Panc1 (cell line): ENCODE measurements at regions not wholly inside any gene's neighbourhood (a gene's known extent, or its start where the extent isn't known, plus 50 kb on each side); places are given as distances from the start of the nearest gene placed in this dataset.

ENCODE experiments used
- ATAC-seq: fragments of 200-7000 bp; cut with Tn5 transposase; 2 replicates; pipeline ENCODE4 v1.9.1; 2020; ENCODE audit warnings: mild to moderate bottlenecking, moderate library complexity
- BruUV-seq: library from RNA; stranded (reverse); fragments of 400-500 nt; replicated peaks from 2 replicates; lab custom pipeline; 2021; lab: Mats Ljungman, UMichigan
- CTCF ChIA-PET: fragments of 300-600 bp; sonication (Branson Sonifier 250); formaldehyde crosslinking; loops from one replicate; lab custom pipeline; 2022; ENCODE audit warnings: antibody characterized with exemption; lab: Charles Lee
- POLR2A ChIA-PET: fragments of 300-600 bp; sonication (Branson Sonifier 250); formaldehyde crosslinking; loops from one replicate; lab custom pipeline; 2022; ENCODE audit warnings: antibody characterized with exemption; lab: Charles Lee
- DNase-seq: peaks from one replicate; pipeline ENCODE4 v3.0.0-alpha.2; 2010; ENCODE audit warnings: low read depth, low spot score
- H3K27ac ChIP-seq: 2 replicates; pipeline ENCODE4 v1.5.1; 2011; ENCODE audit warnings: mild to moderate bottlenecking, low read length, inconsistent platforms
- H3K27me3 ChIP-seq: fragments of 200-500 bp; sonication (Bioruptor generic); 2 replicates; pipeline ENCODE4 v1.6.0; 2014; ENCODE audit warnings: low read length, inconsistent platforms; ENCODE audit not compliant: control insufficient read depth, insufficient read depth
- H3K36me3 ChIP-seq: fragments of 200-500 bp; sonication (Bioruptor generic); 2 replicates; pipeline ENCODE4 v1.5.1; 2014; ENCODE audit warnings: inconsistent platforms, mild to moderate bottlenecking, low read length, moderate library complexity; ENCODE audit not compliant: control insufficient read depth, insufficient read depth
- H3K4me1 ChIP-seq: 2 replicates; pipeline ENCODE4 v1.5.1; 2011; ENCODE audit warnings: inconsistent platforms, mild to moderate bottlenecking, low read length, moderate library complexity; ENCODE audit not compliant: control insufficient read depth, insufficient read depth
- H3K4me3 ChIP-seq, 2 experiments: 2 replicates each; pipeline ENCODE4 v1.5.1; 2011 to 2012; ENCODE audit warnings: low read depth in 2 of 2, low read length in 2 of 2, mild to moderate bottlenecking in 2 of 2, inconsistent platforms in 1 of 2, moderate library complexity in 1 of 2
- H3K9me3 ChIP-seq: fragments of 200-500 bp; sonication (Bioruptor generic); 2 replicates; pipeline ENCODE4 v1.5.1; 2014; ENCODE audit warnings: low read depth, mild to moderate bottlenecking, inconsistent platforms, low read length, moderate library complexity; ENCODE audit not compliant: control insufficient read depth, insufficient read depth
- CTCF ChIP-seq: fragments of 450-650 bp; IDR thresholded peaks from 2 replicates; pipeline ENCODE4 v1.5.1; 2017; ENCODE audit warnings: mild to moderate bottlenecking
- POLR2AphosphoS5 ChIP-seq: IDR thresholded peaks from 2 replicates; pipeline ENCODE4 v1.6.1; 2012; ENCODE audit warnings: mild to moderate bottlenecking, low read depth, low read length, moderate library complexity
- REST ChIP-seq, 2 experiments: IDR thresholded peaks; 2 replicates each; pipeline ENCODE4 v1.6.1; 2011 to 2012; ENCODE audit warnings: low read depth in 2 of 2, control low read depth in 1 of 2, low read length in 1 of 2, mild to moderate bottlenecking in 1 of 2, moderate library complexity in 1 of 2; ENCODE audit not compliant: insufficient read depth in 1 of 2
- SIN3A ChIP-seq: IDR thresholded peaks from 2 replicates; pipeline ENCODE4 v1.6.1; 2012; ENCODE audit warnings: low read depth, mild to moderate bottlenecking, low read length, moderate library complexity, borderline replicate concordance; ENCODE audit not compliant: insufficient read depth
- TCF7L2 ChIP-seq: IDR thresholded peaks from 2 replicates; pipeline ENCODE4 v1.6.1; 2011; ENCODE audit warnings: mild to moderate bottlenecking, low read depth, low read length, inconsistent platforms
- in situ Hi-C: cut with HindIII; loops from 2 replicates; pipeline ENCODE4 v1.10.0; 2016; ENCODE audit warnings: low sequenced_read_pairs, low pct_unique_long_range_greater_than_20kb
- intact Hi-C: fragments of 100-400 bp; cut with micrococcal nuclease; formaldehyde crosslinking; loops from one replicate; pipeline ENCODE4 v1.10.0; 2022; ENCODE audit not compliant: unreplicated experiment

- intact Hi-C loops (no loop called here), in situ Hi-C loops (no loop called here)
- Histone ChIP-seq H3K27ac (no peak overlapping the region), H3K27me3 (no peaks in the 10 kb centered on the region), H3K9me3 (no peaks in the 10 kb centered on the region), H3K36me3 (no peaks in the 10 kb centered on the region), H3K4me1 (peaks cover 18% of the 10 kb centered on the region), H3K4me3 (no peak overlapping the region)
- CTCF ChIA-PET = interaction anchor here (0.6 kb wide), 1 partner anchor 231 kb away, joined by 4 read pairs; no protein-coding TSS in a partner anchor
- no TSS peak for BruUV-seq
- POLR2A ChIA-PET = no interaction called here
- no peak for TF ChIP-seq REST (IDR thresholded peaks at IDR 0.05; ENCODE audit: insufficient read depth in 1 of 2, low read depth in 2 of 2, low read length in 1 of 2)
- TF ChIP-seq POLR2AphosphoS5 = no peak
- TF ChIP-seq CTCF = no peak
- no peak for TF ChIP-seq SIN3A
- TF ChIP-seq TCF7L2 = no peak
- no peak for DNase-seq
- no peak for ATAC-seq
Measured at GRCh38 chr2:240376739-240377138, 58.7 kb upstream of the GPC1 start.

GRCh38 chr2:240377366-240377765 is 58.1 kb upstream of the GPC1 start:
- no peak for DNase-seq
- TF ChIP-seq CTCF (no peak), POLR2AphosphoS5 (no peak), REST (IDR thresholded peaks at IDR 0.05; ENCODE audit: insufficient read depth in 1 of 2, low read depth in 2 of 2, low read length in 1 of 2) (no peak), TCF7L2 (no peak)
- Histone ChIP-seq H3K36me3 (no peaks in the 10 kb centered on the region), H3K27ac (no peak overlapping the region), H3K9me3 (no peaks in the 10 kb centered on the region), H3K4me3 (no peak overlapping the region), H3K4me1 (peaks cover 18% of the 10 kb centered on the region), H3K27me3 (no peaks in the 10 kb centered on the region)
- CTCF ChIA-PET = no interaction called here
- POLR2A ChIA-PET = no interaction called here
- ATAC-seq = no peak
- no TSS peak for BruUV-seq
- in situ Hi-C loops (no loop called here), intact Hi-C loops (no loop called here)
